ENCODE measurements at regions not wholly inside any gene's neighbourhood (a gene's known extent, or its start where the extent isn't known, plus 50 kb on each side); places are given as distances from the start of the nearest gene placed in this dataset.
"Not testable (repeated sequence)": the region's sequence is repeated elsewhere in the genome, so short reads cannot be mapped to it uniquely, and the experiment has no call there.

DNA sequence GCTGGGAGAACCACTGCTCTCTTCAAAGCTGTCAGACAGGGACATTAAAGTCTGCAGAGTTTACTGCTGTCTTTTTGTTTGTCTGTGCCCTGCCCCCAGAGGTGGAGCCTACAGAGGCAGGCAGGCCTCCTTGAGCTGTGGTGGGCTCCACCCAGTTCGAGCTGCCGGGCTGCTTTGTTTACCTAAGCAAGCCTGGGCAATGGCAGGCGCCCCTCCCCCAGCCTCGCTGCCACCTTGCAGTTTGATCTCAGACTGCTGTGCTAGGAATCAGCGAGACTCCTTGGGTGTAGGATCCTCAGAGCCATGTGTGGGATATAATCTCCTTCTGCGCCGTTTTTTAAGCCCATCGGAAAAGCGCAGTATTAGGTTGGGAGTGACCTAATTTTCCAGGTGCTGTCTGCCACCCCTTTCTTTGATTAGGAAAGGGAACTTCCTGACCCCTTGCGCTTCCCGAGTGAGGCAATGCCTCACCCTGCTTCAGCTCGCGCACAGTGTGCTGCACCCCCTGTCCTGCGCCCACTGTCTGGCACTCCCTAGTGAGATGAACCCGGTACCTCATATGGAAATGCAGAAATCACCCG lies 298.3 kb upstream of the MIS18BP1 start:
- TF ChIP-seq POLR2AphosphoS5 (IDR thresholded peaks at IDR 0.05; ENCODE audit: borderline replicate concordance, low read depth, low read length); EZH2 (IDR thresholded peaks at IDR 0.05); FOXP2 (optimal IDR thresholded peaks at IDR 0.05; ENCODE audit: control extremely low read depth, extremely low read length, insufficient read depth): not testable (repeated sequence)
